Middle frontal gyrus (tissue), 1 donor: ENCODE measurements at regions not wholly inside any gene's neighbourhood (a gene's known extent, or its start where the extent isn't known, plus 50 kb on each side); places are given as distances from the start of the nearest gene placed in this dataset.
"Not testable (repeated sequence)": the region's sequence is repeated elsewhere in the genome, so short reads cannot be mapped to it uniquely, and the experiment has no call there.

Experiments used
- DNase-seq: peaks from one replicate; pipeline ENCODE4 v3.0.0-alpha.2; 2015; ENCODE audit warnings: low spot score; ENCODE audit errors: extremely low spot score

DNA sequence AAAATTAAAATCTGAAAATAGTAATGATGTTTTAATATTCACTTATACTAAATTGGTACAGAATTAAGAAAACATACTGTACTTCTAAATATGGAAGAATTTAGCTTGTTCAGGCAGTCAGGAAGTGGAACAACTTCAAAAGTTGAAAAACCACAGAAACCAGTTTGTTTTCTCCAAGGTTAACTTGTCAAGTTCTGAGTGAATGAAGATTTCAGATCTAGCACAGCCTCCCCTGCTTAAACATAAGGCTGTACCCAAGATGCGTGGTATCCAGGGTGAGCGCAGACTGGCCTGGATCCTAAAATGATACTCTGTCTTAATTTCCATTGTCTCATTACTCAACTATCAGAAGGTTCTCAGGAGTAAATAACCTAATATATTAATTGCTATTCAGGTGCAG lies 730.7 kb upstream of the KIF2B start:
- no peak for DNase-seq

- DNase-seq: no peak
These were observed 732.0 kb upstream of the KIF2B start for GRCh38 chr17:53090770-53091169.

- DNase-seq: no peak
These were observed 734.2 kb upstream of the KIF2B start for GRCh38 chr17:53088481-53088880.

DNA sequence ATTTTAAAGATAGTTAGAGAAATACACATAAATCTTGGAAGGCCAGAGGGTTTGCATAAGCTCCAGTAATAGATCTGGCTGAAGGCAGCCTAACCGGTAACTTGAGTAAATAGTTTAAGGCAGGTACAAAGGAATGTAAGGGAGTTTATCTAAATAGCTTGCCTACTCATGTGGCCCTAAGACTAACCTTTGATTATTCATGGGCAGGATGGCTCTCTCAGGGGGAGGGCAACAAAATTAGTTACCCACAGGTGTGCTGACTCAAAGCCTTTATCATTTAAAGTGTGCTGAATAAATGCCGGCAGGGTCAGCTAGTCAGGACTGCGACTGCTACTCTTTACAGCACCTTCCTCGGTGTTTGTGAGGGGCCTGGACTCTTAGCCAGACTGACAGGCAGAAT lies 761.3 kb upstream of the KIF2B start:
- no peak for DNase-seq

GRCh38 chr17:53058031-53058430 lies 764.7 kb upstream of the KIF2B start:
- DNase-seq: no peak

DNA sequence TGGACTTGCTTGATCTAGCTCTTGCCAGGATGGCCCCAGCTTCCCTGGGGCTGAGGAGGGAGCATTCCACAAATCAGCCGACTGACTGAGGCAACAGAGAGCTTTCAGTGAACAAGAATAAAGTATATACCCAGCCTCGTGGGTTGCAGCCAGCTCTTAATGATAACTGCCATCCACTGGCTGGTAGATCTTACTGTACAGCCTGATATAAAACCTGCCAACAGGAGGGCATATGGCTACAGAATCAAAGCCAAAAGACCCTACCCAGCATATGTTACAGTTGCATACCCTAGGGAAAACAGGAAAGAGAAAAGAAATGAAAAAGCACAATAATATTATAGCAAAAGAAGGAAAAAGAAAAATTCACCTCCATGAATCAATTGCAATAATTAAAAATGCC lies 775.9 kb upstream of the KIF2B start:
- DNase-seq: no peak

- DNase-seq: no peak
These were observed 782.7 kb upstream of the KIF2B start for GRCh38 chr17:53039981-53040380.

GRCh38 chr17:53033297-53033696 lies 789.4 kb upstream of the KIF2B start:
- DNase-seq: no peak

DNA sequence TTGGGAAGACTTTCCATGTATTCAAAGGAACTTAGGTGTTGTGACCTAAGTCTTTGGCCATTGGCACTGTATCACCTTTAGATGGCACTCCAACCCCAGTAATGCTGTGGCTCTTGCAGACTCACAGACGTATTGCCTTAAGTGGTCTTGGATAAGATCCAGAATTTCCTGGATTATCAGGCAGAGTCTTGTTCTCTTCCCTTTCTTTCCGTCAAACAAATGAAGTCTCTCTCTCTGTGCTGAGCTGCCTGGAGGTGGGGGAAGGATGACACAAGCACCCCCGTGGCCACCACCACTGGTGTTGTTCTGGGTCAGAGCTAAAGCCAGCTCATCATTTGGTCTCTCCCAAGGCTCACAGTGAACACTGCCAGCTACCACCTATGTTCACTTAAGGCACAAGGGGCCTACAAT lies 789.9 kb upstream of the KIF2B start:
- DNase-seq: no peak

DNA sequence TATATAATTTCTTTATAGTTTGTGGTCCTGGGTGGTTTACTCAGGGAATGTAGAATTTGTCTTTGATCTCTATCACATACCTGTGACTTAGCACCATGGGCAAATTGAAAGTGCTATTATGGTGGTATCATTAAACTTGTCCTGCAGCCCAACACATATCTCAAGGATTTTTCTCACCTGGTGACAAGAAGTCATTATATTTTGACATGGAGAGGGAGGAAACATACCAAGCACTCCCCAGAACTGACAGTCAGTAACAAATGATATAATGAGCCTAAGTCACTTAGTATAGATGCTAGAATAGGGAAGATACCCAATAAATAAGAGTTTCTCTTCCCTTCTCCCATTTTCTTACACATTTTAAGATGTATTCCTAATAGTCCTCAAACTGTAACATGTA lies 805.5 kb upstream of the KIF2B start:
- DNase-seq: no peak

DNA sequence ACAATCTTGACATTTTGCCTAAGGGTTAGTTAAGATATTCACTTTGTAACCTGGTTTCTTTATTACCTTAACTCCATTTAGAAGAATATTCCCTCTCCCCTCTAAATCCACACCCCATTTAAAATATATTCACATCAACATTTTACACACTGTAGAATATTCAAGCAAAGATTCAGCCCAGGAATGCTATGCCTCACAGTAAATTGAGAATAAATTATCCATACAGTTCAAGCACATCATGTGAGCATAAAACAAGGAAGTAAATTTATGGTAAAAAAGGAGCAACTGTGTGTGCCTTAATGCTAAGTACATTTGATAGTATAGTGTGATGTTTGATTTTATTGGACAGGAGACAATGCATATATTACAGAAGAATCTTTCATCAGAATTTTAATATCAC lies 806.6 kb upstream of the KIF2B start:
- no peak for DNase-seq

DNA sequence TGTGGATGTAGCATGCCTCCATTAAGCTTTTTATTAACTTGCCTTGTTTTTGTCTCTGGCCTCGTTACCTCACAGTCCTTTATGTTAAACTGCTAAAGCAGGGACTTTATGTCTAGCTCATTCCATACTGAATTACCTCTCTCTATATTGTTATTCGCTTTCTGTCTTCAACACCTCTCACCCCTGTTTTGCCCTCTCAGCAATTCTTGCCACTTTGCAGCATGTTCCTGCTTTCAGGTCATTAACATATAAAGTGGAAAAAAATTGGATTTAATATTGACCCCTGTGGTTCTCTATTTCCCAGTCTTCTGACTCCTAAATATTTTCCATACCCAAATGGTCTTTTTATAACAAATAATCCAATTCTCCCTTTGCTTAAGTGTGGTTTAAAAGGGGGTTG lies 810.4 kb upstream of the KIF2B start:
- DNase-seq: no peak

GRCh38 chr17:53006006-53006405 lies 816.7 kb upstream of the KIF2B start:
- no peak for DNase-seq

GRCh38 chr17:53004902-53005301 lies 817.8 kb upstream of the KIF2B start:
- no peak for DNase-seq

DNA sequence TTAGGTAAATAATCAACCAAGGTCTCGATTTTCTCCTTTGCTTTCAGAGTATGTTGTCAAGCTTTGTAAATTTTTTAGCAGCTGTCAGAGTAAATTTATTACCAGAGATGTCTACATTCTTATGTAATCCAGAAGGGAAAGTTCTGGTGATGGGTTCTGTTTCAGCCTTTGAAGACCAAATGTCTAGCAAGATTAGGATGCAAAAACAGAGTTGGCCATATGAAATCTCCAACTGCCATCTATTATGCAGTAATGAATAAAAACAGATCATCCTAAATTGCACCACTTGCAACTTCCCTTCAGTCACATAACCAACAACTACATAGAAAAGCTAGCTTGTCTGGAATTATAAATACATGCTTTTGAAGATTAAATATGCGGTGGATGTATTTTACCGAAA lies 826.8 kb upstream of the KIF2B start:
- DNase-seq: no peak

DNA sequence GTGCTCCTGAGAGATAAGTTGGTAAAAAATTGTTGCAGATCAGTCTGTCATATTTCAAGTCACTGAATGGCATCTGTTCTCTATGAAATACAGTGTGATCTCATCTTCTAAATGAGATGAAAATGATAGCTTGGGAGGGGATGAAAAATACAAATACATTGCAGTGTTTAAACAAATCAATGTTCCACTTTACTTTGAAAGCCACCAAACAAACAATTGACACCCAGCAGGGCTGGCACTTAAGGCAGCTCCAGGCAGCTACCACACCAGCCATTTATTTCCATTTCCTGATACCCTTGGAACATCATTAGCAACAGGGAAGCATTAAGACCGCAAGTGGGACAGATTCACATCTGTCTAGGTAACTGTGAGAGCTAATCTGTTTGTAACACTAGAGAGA lies 827.6 kb upstream of the KIF2B start:
- DNase-seq: no peak

DNA sequence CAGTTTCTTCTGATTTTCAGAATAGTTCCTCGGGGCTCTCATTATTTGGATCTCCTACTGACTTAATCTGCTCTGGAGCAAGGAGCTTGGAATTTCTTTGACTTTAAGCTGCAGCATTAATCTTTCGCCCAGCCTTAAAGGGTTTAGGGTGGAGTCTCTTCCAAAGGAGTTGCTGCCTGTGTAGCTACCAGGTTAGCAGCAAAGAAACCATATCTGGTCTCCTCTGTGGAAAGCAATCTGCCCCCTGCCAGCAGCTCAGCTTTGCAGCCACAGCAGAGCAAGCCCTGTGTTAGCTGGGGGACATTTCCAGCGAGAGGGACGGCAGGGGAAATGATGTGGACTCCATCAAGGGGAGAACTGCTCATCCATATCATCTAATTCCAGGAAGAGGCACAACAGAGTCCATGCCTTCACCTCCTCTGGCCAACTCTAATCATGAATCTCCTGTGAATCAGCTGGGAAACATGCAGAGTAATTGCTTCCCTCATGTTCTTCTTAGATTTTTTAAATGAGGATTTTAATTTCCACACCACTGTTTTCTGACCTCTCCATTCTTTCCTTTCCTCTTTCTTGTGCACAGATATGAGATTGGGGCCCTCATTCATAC lies 827.6 kb upstream of the CA10 start:
- no peak for DNase-seq

GRCh38 chr17:52982331-52982730 lies 823.8 kb upstream of the CA10 start:
- no peak for DNase-seq

- DNase-seq: no peak
These were observed 821.4 kb upstream of the CA10 start for GRCh38 chr17:52979921-52980320.

DNA sequence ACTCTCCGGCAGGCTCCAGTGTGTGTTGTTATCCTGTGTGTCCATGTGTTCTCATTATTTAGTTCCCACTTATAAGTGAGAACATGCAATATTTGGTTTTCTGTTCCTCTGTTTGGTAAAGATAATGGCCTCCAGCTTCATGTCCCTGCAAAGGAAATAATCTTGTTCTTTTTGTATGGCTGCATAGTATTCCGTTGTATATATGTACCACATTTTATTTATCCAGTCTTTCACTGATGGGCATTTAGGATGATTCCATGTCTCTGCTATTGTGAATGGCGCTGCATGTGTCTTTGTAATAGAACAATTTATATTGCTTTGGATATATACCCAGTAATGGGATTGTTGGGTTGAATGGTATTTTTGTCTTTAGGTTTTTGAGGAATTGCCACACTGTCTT lies 807.3 kb upstream of the CA10 start:
- no peak for DNase-seq

DNA sequence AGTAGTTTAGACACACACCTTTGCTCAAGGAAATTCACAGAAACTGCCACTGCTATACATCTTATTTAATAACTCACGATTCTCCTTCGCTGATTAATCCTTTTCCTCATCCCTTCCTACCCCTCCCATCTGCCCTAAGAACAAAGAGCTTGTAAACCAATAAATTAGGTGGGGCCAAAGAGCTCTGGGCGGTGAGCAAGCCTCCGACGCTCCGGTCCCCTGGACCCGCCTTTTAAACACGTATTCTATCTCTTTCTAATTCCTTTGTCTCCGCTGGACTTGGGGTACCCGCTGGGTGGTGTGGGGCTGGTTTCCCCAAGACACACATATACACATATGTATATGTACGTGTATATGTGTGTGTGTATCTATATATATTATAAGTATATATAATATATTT lies 803.2 kb upstream of the CA10 start:
- not testable (repeated sequence) for DNase-seq

- no peak for DNase-seq
These were observed 798.9 kb upstream of the CA10 start for GRCh38 chr17:52957411-52957810.

DNA sequence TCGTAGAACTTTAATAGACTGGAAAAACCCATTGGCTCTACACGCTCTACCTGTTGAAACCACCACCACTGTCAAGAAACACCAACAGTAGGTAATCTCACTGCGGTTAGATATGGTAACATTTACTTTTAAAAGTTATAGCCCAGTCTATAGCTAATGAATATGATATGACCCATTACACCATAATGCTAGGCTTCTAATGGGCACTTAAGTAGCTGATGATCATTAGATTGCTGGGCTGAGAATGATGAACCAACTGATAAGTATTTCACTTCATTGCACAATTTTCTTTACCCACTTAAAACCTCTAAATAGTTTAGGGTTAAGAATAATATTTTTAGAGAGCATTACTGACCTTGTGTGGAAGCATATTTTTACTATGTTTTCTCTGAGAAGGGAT lies 788.9 kb upstream of the CA10 start:
- no peak for DNase-seq

DNA sequence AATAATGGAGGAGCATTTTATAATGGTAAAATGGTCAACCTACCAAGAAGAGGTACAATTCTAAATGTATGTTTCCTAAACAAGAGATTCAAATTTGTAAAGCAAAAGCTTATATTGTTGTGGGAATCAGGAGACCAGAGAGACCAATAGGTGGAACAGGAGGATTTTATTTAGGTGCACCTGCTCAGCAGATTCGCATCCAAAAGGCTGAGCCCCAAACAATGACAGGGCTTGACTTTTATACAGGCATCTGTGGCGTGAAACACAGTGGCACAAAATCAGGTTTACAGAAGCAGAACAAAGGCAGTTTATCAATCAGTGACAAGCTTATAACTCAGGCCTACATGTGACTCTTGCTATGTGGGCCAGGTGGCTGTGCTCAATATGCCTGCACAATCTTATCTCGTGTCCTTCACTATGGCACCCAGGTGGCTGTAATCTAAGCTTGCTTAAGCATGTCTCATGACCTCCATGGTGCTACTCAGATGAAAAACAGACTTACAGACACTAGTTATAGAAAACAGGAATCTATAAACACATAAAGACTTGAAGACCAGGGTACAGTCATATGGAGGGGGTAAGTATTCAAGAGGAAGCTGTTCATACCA lies 780.2 kb upstream of the CA10 start:
- no peak for DNase-seq
